Peyer's patch (tissue), 4 donors: ENCODE measurements at regions not wholly inside any gene's neighbourhood (a gene's known extent, or its start where the extent isn't known, plus 50 kb on each side); places are given as distances from the start of the nearest gene placed in this dataset.

Experiments used
- POLR2A ChIP-seq, 2 donors: fragments of 450-650 bp; IDR thresholded peaks; one replicate each; pipeline ENCODE4 v1.5.1; 2017; ENCODE audit warnings: antibody characterized with exemption in 2 of 2, mild to moderate bottlenecking in 2 of 2, moderate library complexity in 2 of 2
- TF ChIP-seq, protein P1 (sequence below), 6 experiments: fragments of 450-650 bp in 4 of 6; fragments of 200-600 bp in 2 of 6; sonication (generic) in 1 of 6; IDR thresholded peaks; one replicate each; pipeline ENCODE4 v1.5.1; 2017 to 2019; ENCODE audit warnings: antibody characterized with exemption in 6 of 6, mild to moderate bottlenecking in 3 of 6, moderate library complexity in 1 of 6

- TF ChIP-seq, protein P1, sequence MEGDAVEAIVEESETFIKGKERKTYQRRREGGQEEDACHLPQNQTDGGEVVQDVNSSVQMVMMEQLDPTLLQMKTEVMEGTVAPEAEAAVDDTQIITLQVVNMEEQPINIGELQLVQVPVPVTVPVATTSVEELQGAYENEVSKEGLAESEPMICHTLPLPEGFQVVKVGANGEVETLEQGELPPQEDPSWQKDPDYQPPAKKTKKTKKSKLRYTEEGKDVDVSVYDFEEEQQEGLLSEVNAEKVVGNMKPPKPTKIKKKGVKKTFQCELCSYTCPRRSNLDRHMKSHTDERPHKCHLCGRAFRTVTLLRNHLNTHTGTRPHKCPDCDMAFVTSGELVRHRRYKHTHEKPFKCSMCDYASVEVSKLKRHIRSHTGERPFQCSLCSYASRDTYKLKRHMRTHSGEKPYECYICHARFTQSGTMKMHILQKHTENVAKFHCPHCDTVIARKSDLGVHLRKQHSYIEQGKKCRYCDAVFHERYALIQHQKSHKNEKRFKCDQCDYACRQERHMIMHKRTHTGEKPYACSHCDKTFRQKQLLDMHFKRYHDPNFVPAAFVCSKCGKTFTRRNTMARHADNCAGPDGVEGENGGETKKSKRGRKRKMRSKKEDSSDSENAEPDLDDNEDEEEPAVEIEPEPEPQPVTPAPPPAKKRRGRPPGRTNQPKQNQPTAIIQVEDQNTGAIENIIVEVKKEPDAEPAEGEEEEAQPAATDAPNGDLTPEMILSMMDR (IDR thresholded peaks at IDR 0.05), result no peak
- no peak for TF ChIP-seq POLR2A (IDR thresholded peaks at IDR 0.05)
Observed at GRCh38 chr21:38994042-38994441, 188.3 kb downstream of the ETS2 start.
